Dermis microvascular lymphatic vessel endothelial cell (primary cell): ENCODE measurements at regions not wholly inside any gene's neighbourhood (a gene's known extent, or its start where the extent isn't known, plus 50 kb on each side); places are given as distances from the start of the nearest gene placed in this dataset.

Experiments used
- DNase-seq, 2 donors: peaks; one replicate each; pipeline versions ENCODE4 v3.0.0 to v3.0.0-alpha.2; 2010; ENCODE audit warnings: low read depth in 2 of 2

GRCh38 chr18:76547296-76547695 lies 52.3 kb upstream of the ZNF516 start:
- DNase-seq, result no peak

- DNase-seq, result no peak
Measured at GRCh38 chr18:76546436-76546835, 51.4 kb upstream of the ZNF516 start.

- no peak for DNase-seq
Measured at GRCh38 chr18:76546088-76546435, 51.0 kb upstream of the ZNF516 start.

GRCh38 chr18:76545433-76546087 lies 50.5 kb upstream of the ZNF516 start:
- no peak for DNase-seq

DNA sequence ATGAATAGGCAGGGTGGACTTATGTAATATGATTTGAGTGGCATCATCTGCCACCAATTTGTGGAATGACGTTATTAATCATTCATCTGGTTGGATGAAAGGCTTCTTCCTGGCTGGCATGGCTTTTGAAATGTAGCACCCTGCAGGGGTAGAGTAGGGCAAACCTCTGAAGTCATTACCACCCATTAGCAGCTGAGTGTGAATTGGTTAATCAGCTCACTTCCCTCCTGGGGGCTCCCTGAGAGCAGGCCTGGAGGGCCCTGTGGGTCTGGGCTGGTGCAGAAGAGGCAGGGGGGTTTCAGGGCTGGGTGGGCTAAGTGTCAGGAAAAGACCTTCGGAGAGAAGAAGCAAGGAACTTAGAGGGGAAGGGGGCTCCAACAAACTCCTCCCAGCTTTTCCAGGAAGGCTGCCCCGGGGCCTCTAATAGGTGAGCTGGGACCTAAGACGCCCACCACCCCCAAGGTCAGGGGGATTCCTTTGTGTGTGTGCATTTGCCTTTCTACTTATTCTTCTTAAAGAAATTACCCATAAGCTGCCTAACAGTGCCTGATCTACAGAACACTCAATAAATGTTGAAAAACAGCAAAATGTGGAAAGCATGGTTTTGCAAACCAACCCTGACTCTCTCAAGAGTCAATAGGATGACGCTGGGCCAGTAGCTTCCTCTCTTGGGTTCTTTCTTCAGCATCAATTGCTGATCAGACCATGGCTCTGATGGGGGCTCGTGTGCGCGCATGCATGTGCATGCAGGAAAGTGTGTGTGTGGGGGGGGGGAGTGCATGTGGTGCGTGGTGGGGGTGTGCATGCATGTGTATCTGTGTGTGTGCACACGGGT lies 49.7 kb upstream of the ZNF516 start:
- no peak for DNase-seq
